ENCODE measurements at regions not wholly inside any gene's neighbourhood (a gene's known extent, or its start where the extent isn't known, plus 50 kb on each side); places are given as distances from the start of the nearest gene placed in this dataset.

DNA sequence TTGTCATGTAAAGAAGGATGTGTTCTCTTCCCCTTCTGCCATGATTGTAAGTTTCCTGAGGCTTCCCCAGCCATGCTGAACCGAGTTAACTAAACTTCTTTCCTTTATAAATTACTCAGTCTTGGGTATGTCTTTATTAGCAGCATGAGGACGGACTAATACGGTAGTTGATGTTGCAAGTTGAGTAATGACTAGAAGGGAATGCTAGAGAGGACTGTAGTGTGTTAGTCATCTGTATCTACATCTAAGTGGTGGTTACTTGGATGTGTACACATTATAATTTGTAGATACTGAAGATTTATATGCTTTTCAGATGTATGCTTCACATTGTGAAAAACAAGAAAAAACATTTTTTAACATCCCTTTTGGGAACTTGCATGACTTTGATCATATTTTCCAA lies 244.6 kb downstream of the POLR1F start:
- DNase-seq (ENCODE audit: low read depth) (no peak), FAIRE-seq (no peak)
- Histone ChIP-seq H3K4me3 (ENCODE audit: low read depth, low read length) (no peak overlapping the region), H3K27me3 (ENCODE audit: control insufficient read depth, insufficient read depth, low read length) (no peaks in the 10 kb centered on the region), H3K36me3 (ENCODE audit: control insufficient read depth, insufficient read depth, low read length) (no peaks in the 10 kb centered on the region)
- TF ChIP-seq, protein P1, sequence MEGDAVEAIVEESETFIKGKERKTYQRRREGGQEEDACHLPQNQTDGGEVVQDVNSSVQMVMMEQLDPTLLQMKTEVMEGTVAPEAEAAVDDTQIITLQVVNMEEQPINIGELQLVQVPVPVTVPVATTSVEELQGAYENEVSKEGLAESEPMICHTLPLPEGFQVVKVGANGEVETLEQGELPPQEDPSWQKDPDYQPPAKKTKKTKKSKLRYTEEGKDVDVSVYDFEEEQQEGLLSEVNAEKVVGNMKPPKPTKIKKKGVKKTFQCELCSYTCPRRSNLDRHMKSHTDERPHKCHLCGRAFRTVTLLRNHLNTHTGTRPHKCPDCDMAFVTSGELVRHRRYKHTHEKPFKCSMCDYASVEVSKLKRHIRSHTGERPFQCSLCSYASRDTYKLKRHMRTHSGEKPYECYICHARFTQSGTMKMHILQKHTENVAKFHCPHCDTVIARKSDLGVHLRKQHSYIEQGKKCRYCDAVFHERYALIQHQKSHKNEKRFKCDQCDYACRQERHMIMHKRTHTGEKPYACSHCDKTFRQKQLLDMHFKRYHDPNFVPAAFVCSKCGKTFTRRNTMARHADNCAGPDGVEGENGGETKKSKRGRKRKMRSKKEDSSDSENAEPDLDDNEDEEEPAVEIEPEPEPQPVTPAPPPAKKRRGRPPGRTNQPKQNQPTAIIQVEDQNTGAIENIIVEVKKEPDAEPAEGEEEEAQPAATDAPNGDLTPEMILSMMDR (IDR thresholded peaks at IDR 0.05; ENCODE audit: insufficient read depth, low read length, severe bottlenecking), result no peak

DNA sequence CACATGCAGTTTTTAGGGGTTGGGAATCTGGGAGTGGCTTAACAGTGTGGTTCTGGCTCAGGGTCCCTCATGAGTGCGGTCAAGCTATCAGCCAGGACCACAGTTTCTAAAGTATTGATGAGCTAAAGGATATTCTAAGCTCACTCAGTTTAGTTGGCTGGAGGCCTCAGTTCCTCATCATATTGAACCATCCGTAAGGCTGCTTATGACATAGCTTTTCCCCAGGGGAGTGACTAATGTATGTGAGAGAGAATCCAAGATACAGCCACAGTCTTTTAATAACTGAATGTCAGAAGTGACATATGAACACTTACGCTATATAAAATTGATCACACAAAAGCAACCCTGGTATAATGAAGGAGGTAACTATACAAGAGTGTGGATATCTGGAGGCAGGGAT lies 245.3 kb downstream of the POLR1F start:
- no peaks in the 10 kb centered on the region for H3K27me3 ChIP-seq (ENCODE audit: control insufficient read depth, insufficient read depth, low read length)
- TF ChIP-seq, protein P1 (IDR thresholded peaks at IDR 0.05; ENCODE audit: insufficient read depth, low read length, severe bottlenecking), result no peak
- H3K4me3 ChIP-seq (ENCODE audit: low read depth, low read length), result no peak overlapping the region
- DNase-seq (ENCODE audit: low read depth), result no peak
- FAIRE-seq, result no peak
- no peaks in the 10 kb centered on the region for H3K36me3 ChIP-seq (ENCODE audit: control insufficient read depth, insufficient read depth, low read length)

DNA sequence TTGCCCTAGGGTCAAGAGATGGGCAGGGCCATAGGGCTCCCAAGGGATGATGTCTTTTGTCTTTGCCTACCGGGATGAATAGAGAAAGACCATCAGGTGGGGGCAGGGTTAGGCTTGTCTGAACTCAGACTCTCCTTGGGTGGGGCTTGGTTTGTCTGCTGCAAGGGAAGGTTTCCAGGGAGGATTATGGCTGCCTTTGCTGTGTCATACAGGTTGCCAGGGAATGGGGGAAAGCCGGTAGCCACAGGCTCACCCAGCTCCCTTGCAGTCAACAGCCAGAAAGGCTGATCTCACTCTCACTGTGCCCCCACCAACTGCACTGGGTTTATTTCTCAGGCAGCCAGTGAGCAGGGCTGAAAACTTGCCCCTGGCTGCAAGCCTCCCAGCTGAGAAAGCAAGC lies 253.2 kb downstream of the POLR1F start:
- DNase-seq (ENCODE audit: low read depth) (no peak), FAIRE-seq (no peak)
- no peak overlapping the region for H3K4me3 ChIP-seq (ENCODE audit: low read depth, low read length)
- no peaks in the 10 kb centered on the region for H3K27me3 ChIP-seq (ENCODE audit: control insufficient read depth, insufficient read depth, low read length)
- no peaks in the 10 kb centered on the region for H3K36me3 ChIP-seq (ENCODE audit: control insufficient read depth, insufficient read depth, low read length)
- TF ChIP-seq, protein P1 (IDR thresholded peaks at IDR 0.05; ENCODE audit: insufficient read depth, low read length, severe bottlenecking), result no peak

DNA sequence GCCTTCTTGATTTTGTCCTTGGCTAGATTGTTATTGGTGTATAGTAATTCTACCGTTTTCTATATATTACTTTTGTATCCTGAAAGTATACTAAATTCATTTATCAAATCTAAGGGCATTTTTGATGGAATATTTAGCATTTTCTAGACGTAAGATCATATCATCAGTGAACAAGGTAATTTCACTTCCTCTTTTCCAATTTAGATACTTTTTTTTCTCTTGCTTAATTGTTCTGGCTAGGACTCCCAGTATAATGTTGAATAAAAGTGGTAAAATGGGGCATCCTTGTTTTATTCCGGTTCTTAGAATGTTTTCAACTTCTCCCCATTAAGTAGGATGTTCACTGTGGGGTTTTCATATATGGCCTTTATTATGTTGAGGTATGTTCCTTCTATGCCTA lies 260.7 kb downstream of the POLR1F start:
- Histone ChIP-seq H3K27me3 (ENCODE audit: control insufficient read depth, insufficient read depth, low read length) (no peaks in the 10 kb centered on the region), H3K4me3 (ENCODE audit: low read depth, low read length) (no peak overlapping the region), H3K36me3 (ENCODE audit: control insufficient read depth, insufficient read depth, low read length) (no peaks in the 10 kb centered on the region)
- FAIRE-seq (no peak), DNase-seq (ENCODE audit: low read depth) (no peak)
- TF ChIP-seq, protein P1 (IDR thresholded peaks at IDR 0.05; ENCODE audit: insufficient read depth, low read length, severe bottlenecking), result no peak

DNA sequence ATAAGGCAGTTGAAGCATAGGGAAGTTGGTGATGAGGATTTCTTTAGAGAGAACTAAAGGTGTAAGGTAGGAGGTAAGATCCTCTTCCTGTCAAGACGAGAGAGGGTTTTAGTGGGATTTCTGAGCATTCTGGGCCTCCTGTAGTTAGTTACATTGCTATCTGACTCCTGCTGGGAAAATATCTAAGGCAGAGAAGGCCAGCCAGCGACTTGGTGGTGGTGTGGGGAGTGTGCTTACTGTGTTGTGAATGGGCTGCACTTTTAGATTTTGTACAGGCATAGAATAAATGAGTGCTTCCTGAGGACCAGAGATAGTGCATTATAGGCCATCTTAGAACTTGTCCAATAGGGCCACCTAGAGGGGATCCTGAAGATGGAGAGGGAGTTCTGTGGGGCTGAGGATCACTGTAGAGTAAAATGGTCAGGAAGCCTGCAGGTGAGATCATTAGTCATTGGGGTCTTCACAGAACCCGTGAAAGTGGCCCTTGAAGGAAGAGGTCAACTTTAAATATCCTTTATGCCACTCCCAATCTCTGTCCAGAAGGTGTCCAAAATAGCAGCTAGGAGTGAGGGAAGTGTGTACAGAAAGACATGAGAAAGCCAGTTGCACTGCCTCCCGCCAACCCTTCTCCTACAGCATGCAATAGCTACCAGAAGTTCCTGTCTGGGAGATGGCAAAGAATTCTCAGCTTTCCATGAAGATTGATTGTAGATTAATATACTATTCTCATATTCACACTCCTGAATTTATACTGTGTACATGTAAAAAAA lies 266.6 kb downstream of the POLR1F start:
- TF ChIP-seq, protein P1 (IDR thresholded peaks at IDR 0.05; ENCODE audit: insufficient read depth, low read length, severe bottlenecking), result peak; percentile 54
- H3K4me3 ChIP-seq (ENCODE audit: low read depth, low read length), result no peak overlapping the region
- DNase-seq (ENCODE audit: low read depth) (peak; percentile 42), FAIRE-seq (no peak)
- no peaks in the 10 kb centered on the region for H3K27me3 ChIP-seq (ENCODE audit: control insufficient read depth, insufficient read depth, low read length)
- no peaks in the 10 kb centered on the region for H3K36me3 ChIP-seq (ENCODE audit: control insufficient read depth, insufficient read depth, low read length)

DNA sequence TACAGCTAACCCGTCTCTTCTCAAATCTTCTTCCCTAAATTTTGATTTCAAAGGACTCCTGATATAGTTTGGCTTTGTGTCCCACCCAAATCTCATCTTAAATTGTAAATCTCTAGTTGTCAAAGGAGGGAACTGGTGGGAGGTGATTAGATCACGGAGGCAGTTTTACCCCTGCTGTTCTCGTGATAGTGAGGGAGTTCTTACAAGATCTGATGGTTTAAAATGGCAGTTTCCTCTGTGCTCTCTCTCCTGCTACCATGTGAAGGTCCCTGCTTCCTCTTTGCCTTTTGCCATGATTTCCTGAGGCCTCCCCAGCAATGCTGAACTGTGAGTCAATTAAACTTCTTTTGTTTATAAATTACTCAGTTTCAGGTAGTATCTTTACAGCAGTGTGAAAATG lies 269.3 kb downstream of the POLR1F start:
- H3K36me3 ChIP-seq (ENCODE audit: control insufficient read depth, insufficient read depth, low read length), result no peaks in the 10 kb centered on the region
- FAIRE-seq (no peak), DNase-seq (ENCODE audit: low read depth) (no peak)
- no peak overlapping the region for H3K4me3 ChIP-seq (ENCODE audit: low read depth, low read length)
- TF ChIP-seq, protein P1 (IDR thresholded peaks at IDR 0.05; ENCODE audit: insufficient read depth, low read length, severe bottlenecking), result no peak
- no peaks in the 10 kb centered on the region for H3K27me3 ChIP-seq (ENCODE audit: control insufficient read depth, insufficient read depth, low read length)
